Dermis microvascular lymphatic vessel endothelial cell (primary cell): ENCODE measurements at regions not wholly inside any gene's neighbourhood (a gene's known extent, or its start where the extent isn't known, plus 50 kb on each side); places are given as distances from the start of the nearest gene placed in this dataset.
"Not testable (repeated sequence)": the region's sequence is repeated elsewhere in the genome, so short reads cannot be mapped to it uniquely, and the experiment has no call there.

Experiments
- DNase-seq, 2 donors: peaks; one replicate each; pipeline versions ENCODE4 v3.0.0 to v3.0.0-alpha.2; 2010; ENCODE audit warnings: low read depth in 2 of 2

DNA sequence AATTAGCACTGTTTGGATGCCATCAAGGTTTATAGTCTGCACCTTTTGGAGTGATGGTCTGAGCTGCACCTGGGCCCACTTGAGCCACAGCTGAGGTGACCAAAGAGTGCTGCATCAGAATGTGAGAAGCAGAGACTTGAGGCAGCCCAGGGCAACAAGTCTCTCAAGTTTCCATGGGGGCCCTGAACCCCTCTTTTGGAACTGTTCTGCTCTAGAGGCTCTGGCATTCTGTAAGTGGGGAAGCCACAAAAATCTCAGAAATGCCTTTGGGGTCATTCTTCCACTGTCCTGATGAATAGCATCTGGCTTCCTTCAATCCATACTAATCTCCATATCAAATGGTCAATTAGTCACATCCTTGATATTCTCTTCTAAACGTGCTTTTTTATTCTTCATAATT is 298.4 kb upstream of the MAOA start:
- DNase-seq = no peak

DNA sequence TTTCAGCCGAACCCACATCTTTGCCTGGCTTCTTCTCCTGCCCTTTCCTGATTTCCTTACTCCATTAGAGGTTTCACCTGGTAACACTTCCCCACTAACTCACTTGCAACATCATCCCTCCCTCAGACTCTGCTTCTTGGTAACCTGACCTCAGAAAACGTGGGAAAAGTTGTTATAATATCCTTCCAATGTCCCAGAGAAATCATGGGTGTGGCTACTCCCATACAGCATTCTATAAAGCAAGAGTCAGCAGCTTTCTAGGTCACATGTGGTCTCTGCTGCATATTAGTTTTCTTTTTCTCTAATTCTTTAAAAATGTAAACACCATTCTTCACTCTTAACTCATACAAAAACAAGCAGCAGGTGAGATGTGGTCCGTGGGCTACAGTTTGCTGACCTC is 283.1 kb upstream of the MAOA start:
- no peak for DNase-seq

DNA sequence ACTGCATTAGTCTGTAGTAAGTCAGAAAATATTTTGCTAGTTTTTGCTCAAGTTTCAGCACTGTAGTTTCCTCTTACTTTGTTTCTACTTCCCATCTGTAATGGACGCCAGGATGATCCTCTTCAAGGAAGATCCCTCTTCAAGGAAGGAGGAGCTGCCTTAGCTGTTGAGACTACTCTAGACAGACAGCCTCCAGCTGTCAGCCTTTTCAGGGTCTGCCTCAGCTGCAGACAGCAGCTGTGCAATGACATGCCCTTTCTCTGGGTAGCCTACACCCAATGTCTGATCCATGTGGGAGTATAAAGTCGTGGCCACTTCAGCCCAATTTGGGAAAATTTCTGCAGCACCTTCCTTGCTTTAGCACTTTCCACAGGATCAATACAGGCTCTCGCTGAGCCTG is 281.0 kb upstream of the MAOA start:
- no peak for DNase-seq

DNA sequence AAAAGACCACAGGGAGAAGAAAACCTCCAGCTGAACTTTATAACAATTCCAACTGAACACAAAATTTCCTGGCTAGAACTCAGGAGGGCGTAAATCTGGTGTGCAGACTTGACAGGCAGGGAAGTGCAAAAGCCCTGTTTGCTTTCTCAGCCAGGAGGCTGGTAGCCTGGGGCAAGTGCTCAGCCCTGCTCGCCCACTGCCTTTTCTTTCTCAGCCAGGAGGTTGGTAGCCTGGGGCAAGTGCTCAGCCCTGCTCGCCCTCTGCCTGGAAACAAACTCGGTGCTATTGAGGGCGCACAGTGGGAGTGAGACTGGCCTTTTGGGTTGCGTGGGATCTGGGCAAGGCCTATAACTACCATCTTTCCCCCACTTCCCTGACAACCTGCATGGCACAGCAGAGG is 275.4 kb upstream of the MAOA start:
- no peak for DNase-seq

DNA sequence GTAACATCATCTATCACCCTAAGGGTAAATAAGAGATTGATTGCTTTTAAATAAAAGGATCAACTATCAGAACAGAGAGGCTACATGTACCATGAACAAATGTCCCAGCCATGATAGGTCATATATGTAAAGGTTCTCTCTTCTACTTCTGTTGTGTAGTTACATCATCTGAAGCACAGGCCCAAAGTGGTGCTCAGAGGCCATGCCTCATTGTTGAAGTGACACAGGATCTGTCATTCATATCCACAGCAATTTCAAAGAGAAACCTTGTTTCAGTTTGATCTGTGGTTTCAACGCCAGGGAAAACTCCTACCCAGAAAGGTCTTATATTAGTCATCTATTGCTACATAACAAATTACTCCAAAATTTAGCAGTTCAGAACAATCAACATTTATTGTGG is 269.2 kb upstream of the MAOA start:
- no peak for DNase-seq

DNA sequence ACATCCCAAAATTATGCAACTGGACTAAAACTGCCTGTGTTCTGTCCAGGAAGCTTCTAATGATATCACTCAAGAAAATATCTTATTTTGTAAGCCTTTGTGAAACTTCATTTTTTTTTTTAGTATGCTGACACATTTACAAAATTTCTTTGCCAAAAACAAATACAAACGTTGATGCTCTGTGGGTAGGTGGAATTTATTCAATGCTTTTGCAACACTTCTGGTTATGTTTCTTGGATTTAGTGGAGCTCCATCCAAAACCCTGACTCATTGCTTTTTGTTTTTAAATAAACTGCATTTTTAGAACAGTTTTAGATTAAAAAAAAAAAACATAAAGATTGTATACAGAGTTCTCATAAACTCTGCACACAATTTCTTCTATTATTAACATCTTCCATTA is 250.9 kb upstream of the MAOA start:
- DNase-seq = no peak

DNA sequence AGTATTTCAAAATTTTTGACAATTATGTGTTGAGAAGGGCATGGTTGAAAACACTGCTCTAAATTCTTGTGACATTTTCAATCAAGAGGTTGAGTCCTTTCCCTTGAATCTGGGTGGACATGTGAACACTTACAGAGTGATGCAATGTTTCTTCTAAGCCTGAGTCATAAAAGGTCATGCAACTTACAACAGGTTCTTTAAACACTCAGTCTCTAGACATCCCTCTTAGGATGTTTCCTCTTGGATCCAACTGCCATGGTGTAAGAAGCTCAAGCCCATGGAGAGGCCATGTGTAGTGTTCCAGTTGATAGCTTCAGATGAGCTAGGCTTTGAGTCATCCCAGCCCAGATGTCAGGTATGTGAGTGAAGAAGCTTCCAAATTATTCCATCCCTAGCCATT is 232.2 kb upstream of the MAOA start:
- no peak for DNase-seq

DNA sequence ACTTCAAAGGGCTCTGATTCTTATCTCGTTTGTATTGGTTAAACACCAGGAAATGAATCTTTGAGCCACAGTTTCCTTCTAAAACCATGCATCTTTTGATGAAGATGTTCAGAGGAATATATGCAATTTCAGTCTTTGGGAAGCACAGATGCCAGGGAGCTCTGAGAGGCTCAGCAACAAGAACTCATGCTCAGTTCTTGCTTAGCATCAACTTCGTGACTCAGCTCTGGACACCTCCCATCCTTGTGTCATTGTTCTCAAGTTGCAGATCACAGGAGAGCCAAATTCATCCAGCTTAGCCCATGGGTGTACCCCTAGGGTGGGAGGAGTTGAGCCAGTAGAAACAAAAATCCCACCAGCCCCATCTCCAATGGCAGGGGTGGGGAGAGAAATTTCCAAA is 219.6 kb upstream of the MAOA start:
- no peak for DNase-seq

DNA sequence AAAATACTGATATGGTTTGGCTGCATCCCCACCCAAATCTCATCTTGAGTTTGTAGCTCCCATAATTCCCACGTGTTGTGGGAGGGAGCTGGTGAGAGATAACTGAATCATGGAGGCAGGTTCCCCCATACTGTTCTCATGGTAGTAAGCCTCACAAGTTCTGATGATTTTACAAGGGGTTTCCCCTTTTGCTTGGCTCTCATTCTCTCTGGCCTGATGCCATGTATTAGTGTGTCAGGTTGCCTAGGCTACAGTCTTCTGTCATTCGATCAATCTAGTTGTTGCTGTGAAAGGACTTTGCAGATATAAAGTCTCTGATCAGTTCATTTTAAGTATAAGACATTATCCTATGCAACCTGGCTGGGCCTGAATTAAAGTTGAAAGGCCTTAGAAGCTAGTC is 209.3 kb upstream of the MAOA start:
- DNase-seq = no peak

DNA sequence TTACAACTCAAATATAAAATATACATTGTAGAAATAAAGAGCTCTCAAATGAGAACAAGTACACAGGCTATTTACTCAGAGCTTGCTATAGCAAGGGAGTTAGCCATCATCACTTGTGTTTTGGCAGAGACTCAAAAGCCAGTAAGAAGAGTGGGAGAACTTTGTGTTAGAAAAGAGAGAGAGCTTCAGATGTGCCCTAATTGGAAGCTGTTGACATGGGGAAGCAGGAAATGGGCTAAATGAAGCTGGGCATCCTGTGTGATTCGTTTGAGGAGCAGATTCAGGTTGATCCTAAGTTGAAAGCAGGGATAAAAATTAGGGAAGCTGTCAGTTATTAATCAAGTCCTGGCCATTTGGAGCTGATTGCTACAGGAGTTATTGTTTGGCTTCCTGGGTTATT is 207.4 kb upstream of the MAOA start:
- DNase-seq = no peak

DNA sequence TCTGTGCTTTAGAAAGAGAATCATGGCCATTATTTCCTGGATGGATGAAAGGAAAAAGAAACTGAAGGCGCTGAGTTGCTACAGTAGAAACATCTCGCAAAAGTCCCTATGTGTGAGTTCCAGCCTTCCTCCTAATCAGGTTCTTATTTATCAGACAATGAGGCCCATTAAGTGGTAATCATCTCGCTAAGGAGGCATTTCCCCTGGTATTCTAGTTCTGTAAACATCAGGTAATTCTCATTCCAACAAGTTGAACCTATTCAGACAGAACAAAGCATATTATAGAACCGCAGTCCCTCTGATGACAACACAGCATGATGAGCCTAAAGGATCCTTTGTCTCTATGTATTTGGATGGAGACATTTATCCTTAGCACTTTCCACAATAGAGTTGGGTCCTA is 205.7 kb upstream of the MAOA start:
- no peak for DNase-seq

DNA sequence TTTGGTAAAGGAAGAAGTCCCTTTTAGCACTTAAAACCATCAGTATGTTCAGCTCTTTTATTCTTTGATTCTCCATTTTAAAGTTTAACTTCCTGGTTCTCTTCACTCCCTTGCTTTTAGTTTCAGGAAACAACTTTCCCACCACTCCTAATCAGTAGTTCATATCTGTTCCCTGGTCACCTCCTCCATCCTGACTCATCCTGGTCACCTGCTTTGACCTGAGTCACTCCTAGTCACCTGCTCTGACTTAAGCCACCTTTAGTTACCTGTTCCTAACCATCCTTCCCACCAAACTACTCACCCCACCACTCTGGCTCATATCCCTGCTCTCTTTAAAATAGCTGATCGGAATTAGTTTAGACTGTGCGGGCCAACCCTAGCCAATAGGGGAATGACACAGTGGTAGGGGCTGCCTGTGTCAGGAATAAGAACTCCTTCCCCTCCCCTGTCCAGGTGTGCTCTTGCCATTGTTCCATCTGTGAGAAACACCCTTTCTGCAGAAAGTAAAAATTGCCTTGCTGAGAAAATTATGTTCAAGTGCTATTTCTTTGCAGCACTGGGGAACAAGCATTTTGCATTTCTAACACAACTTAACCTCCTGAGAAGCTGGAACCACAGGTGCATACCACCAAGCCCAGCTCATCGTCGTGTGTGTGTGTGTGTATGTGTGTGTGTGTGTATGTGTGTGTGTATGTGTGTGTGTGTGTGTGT is 204.0 kb upstream of the MAOA start:
- not testable (repeated sequence) for DNase-seq

DNA sequence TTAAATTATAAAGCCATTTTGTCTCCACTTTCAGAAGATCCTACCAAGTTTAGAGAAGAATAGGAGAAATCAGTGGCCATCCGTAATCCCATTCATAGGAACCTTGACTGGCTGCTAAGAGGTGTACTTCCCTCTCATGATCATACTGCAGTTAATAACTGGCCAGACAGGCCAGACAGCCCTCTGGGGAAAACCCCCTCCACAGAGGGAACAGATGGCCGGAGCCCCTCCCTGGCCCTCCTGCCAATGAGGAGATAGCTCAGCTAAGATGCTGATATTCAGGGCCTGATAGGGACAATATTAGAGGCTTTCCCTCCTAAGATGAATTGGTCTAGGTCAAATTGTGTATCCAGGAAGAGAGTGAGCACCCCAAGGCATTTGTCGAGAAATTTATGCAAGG is 200.0 kb upstream of the MAOA start:
- no peak for DNase-seq

DNA sequence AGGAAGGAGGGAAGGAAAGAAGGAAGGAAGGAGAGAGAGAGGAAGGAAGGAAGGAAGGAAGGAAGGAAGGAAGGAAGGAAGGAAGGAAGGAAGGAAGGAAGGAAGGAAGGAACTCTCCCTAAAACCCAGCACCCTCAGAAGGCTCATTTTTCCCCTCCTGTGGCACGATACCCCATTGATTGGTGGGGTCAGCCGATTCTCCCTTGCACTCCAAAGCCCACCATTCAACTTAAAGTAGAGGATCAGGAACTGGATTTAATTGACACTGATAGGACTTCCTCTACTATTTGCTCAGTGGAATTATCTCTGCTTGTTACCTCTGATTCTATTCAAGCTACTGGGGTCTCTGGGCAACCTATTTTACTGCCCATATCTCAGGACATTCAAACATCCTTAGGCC is 199.2 kb upstream of the MAOA start:
- DNase-seq = no peak

DNA sequence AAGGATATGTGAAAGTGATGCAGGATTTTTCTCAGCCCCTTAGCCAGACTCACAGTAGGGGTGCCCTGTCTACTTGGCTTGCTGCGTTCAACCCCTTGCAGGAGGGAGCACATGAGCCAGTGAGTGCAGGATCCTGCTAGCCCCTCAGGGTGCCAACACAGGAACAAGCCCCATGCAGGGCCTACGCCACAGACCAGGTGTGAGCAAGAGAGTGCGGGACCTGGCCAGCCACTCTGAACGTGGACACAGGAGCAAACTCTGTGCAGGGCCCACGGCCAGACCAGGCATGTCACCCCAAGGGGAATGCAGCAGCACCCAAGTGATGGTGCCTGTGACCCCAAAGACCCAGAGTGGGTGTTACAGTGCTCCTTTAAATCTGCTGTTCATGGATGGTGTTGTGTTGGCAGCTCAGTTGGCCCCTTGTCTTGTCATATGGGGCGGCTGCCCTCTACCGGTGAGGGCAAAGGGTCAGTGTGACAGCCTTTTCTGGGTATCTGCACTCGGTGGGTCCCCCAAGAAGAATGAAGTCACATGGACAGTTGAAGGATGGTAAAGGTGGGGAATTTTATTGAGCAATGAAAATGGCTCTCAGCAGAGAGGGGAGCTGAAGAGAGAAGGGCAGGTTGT is 188.4 kb upstream of the MAOA start:
- DNase-seq = no peak

DNA sequence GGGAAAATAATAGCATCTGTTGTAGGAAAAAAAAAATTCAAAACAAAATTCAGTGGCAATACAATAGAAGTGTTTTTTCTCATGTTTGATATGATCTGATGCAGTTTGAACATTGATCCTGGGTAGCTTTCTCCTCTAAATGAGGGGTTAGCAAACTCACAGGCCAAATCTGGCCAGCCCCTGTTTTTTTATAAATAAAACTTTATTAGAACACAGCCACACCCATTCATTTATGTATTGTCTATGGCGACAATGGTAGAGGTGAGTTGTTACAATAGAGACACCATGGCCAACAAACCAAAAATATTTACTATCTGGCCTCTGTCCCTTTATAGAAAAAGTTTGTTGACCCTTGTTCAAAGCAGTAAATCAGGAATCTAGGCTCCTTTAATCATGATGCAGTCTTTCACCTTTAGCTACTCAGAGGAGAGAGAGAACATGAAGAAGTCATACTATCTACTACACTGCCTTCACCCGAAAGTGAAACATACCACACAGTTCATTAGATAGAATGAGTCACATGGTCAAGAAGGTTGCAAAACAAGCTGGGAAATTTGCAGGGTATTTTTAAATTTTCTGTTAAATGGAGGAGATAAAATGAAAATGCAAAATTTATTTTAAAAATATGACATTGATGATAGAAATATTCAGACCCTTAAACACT is 186.6 kb upstream of the MAOA start:
- no peak for DNase-seq

DNA sequence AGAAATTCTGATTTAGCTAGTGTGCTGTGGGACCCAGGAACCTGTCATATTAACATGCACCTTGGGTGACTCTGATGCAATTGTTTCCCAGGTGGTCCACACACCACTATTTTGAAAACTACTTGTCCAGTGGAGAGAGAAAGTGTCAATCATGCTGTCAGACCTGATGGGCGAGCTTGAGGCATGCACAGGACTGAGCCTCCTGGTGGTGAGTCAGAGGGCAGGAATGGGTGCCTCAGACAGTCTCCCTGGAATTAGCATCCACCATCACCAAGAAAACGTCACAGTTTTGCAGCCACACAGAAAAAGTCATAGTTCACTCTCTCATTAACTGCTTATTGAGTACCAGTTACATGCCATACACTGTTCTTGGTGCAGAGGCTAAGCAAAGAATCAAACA is 181.8 kb upstream of the MAOA start:
- no peak for DNase-seq

DNA sequence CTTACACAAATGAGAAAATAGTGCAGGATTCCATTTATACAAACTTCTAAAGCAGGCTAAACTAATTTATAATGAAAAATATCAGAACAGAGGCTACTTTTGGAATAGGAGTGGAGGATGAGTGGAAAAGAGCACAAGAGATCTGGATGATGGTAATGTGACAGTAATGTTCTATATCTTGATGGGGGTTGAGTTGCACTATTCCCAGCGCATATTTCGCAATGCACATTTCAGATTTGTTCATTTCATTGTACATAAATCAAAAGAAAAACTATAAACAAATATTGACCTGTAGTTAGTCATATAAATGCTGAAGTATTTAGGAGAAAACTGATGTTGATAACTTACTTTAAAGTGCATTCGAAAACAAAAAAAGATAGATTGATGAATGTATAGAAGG is 177.0 kb upstream of the MAOA start:
- no peak for DNase-seq

DNA sequence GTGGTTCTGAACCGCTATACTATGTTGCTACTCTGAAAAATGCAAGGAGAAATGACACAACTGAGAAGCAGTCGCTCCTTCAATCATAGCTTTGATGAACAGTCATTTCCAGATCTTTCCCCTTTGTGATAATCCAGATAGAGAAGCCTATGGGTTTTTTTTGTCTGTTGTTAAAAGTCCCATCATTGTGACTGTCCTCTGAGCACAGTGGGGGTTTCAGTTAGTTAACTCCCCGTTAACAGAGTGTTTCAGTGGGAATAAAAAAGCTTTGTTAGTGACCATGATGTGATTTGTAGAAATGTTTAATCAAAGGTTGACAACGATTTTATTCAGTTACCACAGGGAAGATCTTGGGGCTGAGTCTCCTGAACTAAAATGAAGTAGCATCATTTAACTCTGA is 176.2 kb upstream of the MAOA start:
- no peak for DNase-seq

DNA sequence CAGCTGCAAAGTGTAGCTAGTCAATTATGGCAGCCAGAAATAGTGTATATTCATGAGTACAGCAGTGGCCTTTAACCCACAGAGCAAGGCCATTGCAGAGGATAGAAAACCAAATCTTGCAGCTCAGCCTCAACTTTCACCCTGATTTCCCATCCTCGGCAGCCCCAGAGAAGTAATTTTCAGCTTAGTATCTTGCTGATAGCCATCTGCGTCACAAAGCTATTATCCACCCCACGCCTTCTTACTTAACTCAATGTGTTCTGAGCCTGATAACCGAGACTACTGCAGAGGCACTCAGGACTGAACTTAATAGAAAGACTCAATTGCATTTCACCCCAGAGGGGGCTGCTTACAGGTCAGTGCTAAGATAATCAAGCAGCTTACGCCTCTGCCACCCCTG is 174.5 kb upstream of the MAOA start:
- DNase-seq = no peak

DNA sequence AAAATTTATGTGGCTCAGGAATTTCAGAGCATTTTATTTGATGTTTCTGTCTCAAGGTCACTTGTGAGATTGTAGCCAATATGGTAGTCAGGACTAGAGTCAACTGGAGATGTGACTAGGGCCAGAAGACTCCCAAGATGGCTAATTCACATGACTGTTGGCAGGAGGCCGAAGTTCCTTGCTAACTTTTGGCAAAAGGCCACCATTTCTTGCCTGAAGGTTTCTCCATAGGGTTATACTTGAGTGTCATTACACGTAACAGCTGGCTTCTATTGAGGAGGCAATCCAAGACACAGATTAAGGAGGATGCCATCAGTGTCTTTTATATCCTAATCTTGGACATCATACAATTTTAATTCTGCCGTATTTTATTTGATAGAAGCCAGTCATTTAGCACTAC is 162.3 kb upstream of the MAOA start:
- no peak for DNase-seq

DNA sequence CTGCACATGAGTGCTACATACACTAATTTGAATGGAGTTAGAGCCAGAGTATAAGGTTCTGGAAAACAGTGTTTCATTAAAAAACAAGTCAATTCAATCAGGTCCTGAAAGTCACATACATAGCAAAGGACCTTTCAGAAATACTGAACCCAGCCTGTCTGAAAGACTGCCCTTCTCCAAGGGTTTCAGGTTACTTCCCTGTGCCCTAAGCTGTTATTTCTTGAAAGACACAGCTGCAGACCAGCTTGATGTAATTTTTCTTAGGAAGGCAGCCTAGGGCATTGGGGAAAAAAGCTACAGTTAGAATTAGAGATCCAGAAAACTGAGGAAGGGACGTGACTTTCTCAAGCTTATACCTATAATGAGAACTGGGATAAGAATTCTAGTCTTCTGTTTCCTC is 155.9 kb upstream of the MAOA start:
- DNase-seq = no peak

DNA sequence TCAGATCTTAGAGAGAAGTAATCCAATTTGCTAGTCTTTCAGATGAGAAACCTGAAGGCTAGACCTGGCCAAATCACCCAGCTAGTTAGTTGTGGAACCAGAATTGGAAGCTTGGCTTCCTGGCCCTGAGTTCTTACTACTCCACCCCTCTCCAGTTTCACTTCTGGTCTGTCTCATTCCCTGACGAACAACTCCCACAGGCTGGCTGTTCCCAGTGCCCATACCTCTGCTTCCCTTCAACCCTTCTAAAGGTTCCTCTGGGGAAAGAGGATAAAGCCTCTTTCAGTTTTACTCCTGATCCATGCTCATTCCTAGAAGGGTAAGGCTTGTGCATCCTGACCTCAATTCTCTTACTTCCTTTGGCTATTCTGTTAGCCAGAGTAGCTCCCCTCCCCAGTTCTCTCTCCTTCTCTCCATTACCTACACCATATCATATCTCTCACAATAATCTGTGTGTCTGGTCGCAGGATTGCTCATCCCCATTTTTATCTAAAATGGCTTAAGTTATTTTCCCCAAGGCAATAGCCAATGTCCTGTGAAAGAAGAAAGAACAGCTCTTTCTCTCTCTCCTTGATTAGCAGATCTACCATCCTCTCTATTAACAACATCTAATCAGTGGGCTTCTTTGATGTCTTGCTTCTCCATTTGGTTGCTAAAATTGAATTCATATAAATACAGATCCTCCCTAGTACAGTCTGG is 155.0 kb upstream of the MAOA start:
- DNase-seq = no peak
